ENCODE measurements at regions not wholly inside any gene's neighbourhood (a gene's known extent, or its start where the extent isn't known, plus 50 kb on each side); places are given as distances from the start of the nearest gene placed in this dataset.

DNA sequence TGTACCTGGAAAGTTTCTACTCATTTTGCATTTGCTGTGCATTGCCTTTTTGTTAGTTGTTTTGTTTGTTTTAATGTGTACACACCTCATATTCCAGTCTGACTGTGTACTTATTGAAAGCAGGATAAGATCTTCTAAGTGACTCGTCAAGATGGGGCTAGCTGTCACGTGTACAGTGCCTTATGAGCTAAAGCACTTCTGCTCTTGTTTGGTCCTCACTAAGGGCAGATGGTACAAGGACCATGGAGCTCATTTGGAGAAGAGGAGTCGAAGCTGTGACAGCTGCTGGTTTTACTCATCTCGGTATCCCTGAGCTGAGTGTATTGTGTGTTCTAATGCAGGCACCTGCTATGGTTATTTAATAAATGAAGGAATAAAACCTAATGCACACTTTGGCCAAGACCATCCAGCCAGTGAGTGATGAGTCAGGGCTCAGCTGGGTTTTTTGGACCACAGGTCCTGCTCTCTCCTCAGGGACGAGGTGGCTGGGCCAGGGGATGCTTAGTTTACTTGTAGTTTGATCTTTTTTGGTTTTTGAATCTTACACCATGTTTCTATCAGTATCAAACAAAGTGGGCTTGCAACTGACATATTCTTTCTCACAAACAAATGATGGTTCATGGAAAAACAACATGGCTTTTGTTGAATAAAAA is 152.5 kb upstream of the APCDD1 start:
- TF ChIP-seq, protein P1, sequence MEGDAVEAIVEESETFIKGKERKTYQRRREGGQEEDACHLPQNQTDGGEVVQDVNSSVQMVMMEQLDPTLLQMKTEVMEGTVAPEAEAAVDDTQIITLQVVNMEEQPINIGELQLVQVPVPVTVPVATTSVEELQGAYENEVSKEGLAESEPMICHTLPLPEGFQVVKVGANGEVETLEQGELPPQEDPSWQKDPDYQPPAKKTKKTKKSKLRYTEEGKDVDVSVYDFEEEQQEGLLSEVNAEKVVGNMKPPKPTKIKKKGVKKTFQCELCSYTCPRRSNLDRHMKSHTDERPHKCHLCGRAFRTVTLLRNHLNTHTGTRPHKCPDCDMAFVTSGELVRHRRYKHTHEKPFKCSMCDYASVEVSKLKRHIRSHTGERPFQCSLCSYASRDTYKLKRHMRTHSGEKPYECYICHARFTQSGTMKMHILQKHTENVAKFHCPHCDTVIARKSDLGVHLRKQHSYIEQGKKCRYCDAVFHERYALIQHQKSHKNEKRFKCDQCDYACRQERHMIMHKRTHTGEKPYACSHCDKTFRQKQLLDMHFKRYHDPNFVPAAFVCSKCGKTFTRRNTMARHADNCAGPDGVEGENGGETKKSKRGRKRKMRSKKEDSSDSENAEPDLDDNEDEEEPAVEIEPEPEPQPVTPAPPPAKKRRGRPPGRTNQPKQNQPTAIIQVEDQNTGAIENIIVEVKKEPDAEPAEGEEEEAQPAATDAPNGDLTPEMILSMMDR (IDR thresholded peaks at IDR 0.05; ENCODE audit: poor library complexity): no peak
- no peak for TF ChIP-seq EZH2phosphoT487 (IDR thresholded peaks at IDR 0.05; ENCODE audit: low read depth, severe bottlenecking, unreplicated experiment)
- no peak for TF ChIP-seq EZH2 (IDR thresholded peaks at IDR 0.05; ENCODE audit: borderline replicate concordance)

All from hepatocyte (in vitro differentiated cells).